ENCODE measurements at regions not wholly inside any gene's neighbourhood (a gene's known extent, or its start where the extent isn't known, plus 50 kb on each side); places are given as distances from the start of the nearest gene placed in this dataset.

DNA sequence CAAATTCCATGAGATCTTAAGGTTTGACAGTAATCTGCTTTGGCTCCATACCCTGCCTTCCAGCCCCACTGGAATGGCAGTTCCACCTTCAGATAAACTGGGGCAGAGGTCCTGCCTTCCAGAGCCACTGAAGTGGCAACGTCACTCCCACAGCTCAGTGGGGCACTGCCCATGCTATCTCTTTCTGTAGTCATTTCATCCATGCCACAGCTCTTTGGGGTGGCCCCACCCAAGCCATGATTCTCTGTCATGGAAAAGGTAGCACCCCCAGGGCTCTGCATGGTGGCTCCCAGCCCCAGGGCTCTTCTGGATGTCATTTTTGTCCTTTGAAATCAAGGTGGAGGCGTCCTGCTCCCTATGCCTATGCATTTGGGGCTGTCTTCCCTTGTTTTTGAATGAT is 596.5 kb downstream of the SPOCK3 start:
- no peak for TF ChIP-seq CTCF (IDR thresholded peaks at IDR 0.05)
- TF ChIP-seq POLR2A (IDR thresholded peaks at IDR 0.05) = no peak
